ENCODE measurements at regions not wholly inside any gene's neighbourhood (a gene's known extent, or its start where the extent isn't known, plus 50 kb on each side); places are given as distances from the start of the nearest gene placed in this dataset.

GRCh38 chr11:98180921-98181320 lies 839.8 kb upstream of the CNTN5 start:
- TF ChIP-seq EZH2phosphoT487 (conservative IDR thresholded peaks at IDR 0.05; ENCODE audit: low read length) (no peak), CTCF (IDR thresholded peaks at IDR 0.05; ENCODE audit: insufficient read depth, low read length, poor library complexity, severe bottlenecking) (no peak)
